Panc1 (cell line): ENCODE measurements at regions not wholly inside any gene's neighbourhood (a gene's known extent, or its start where the extent isn't known, plus 50 kb on each side); places are given as distances from the start of the nearest gene placed in this dataset.

Experiments
- ATAC-seq: fragments of 200-7000 bp; cut with Tn5 transposase; 2 replicates; pipeline ENCODE4 v1.9.1; 2020; ENCODE audit warnings: mild to moderate bottlenecking, moderate library complexity
- BruUV-seq: library from RNA; stranded (reverse); fragments of 400-500 nt; replicated peaks from 2 replicates; lab custom pipeline; 2021; lab: Mats Ljungman, UMichigan
- CTCF ChIA-PET: fragments of 300-600 bp; sonication (Branson Sonifier 250); formaldehyde crosslinking; loops from one replicate; lab custom pipeline; 2022; ENCODE audit warnings: antibody characterized with exemption; lab: Charles Lee
- POLR2A ChIA-PET: fragments of 300-600 bp; sonication (Branson Sonifier 250); formaldehyde crosslinking; loops from one replicate; lab custom pipeline; 2022; ENCODE audit warnings: antibody characterized with exemption; lab: Charles Lee
- DNase-seq: peaks from one replicate; pipeline ENCODE4 v3.0.0-alpha.2; 2010; ENCODE audit warnings: low read depth, low spot score
- H3K27ac ChIP-seq: 2 replicates; pipeline ENCODE4 v1.5.1; 2011; ENCODE audit warnings: mild to moderate bottlenecking, low read length, inconsistent platforms
- H3K27me3 ChIP-seq: fragments of 200-500 bp; sonication (Bioruptor generic); 2 replicates; pipeline ENCODE4 v1.6.0; 2014; ENCODE audit warnings: low read length, inconsistent platforms; ENCODE audit not compliant: control insufficient read depth, insufficient read depth
- H3K36me3 ChIP-seq: fragments of 200-500 bp; sonication (Bioruptor generic); 2 replicates; pipeline ENCODE4 v1.5.1; 2014; ENCODE audit warnings: inconsistent platforms, mild to moderate bottlenecking, low read length, moderate library complexity; ENCODE audit not compliant: control insufficient read depth, insufficient read depth
- H3K4me1 ChIP-seq: 2 replicates; pipeline ENCODE4 v1.5.1; 2011; ENCODE audit warnings: inconsistent platforms, mild to moderate bottlenecking, low read length, moderate library complexity; ENCODE audit not compliant: control insufficient read depth, insufficient read depth
- H3K4me3 ChIP-seq, 2 experiments: 2 replicates each; pipeline ENCODE4 v1.5.1; 2011 to 2012; ENCODE audit warnings: low read depth in 2 of 2, low read length in 2 of 2, mild to moderate bottlenecking in 2 of 2, inconsistent platforms in 1 of 2, moderate library complexity in 1 of 2
- H3K9me3 ChIP-seq: fragments of 200-500 bp; sonication (Bioruptor generic); 2 replicates; pipeline ENCODE4 v1.5.1; 2014; ENCODE audit warnings: low read depth, mild to moderate bottlenecking, inconsistent platforms, low read length, moderate library complexity; ENCODE audit not compliant: control insufficient read depth, insufficient read depth
- POLR2AphosphoS5 ChIP-seq: IDR thresholded peaks from 2 replicates; pipeline ENCODE4 v1.6.1; 2012; ENCODE audit warnings: mild to moderate bottlenecking, low read depth, low read length, moderate library complexity
- REST ChIP-seq, 2 experiments: IDR thresholded peaks; 2 replicates each; pipeline ENCODE4 v1.6.1; 2011 to 2012; ENCODE audit warnings: low read depth in 2 of 2, control low read depth in 1 of 2, low read length in 1 of 2, mild to moderate bottlenecking in 1 of 2, moderate library complexity in 1 of 2; ENCODE audit not compliant: insufficient read depth in 1 of 2
- SIN3A ChIP-seq: IDR thresholded peaks from 2 replicates; pipeline ENCODE4 v1.6.1; 2012; ENCODE audit warnings: low read depth, mild to moderate bottlenecking, low read length, moderate library complexity, borderline replicate concordance; ENCODE audit not compliant: insufficient read depth
- TCF7L2 ChIP-seq: IDR thresholded peaks from 2 replicates; pipeline ENCODE4 v1.6.1; 2011; ENCODE audit warnings: mild to moderate bottlenecking, low read depth, low read length, inconsistent platforms
- in situ Hi-C: cut with HindIII; loops from 2 replicates; pipeline ENCODE4 v1.10.0; 2016; ENCODE audit warnings: low sequenced_read_pairs, low pct_unique_long_range_greater_than_20kb
- intact Hi-C: fragments of 100-400 bp; cut with micrococcal nuclease; formaldehyde crosslinking; loops from one replicate; pipeline ENCODE4 v1.10.0; 2022; ENCODE audit not compliant: unreplicated experiment
- TF ChIP-seq, protein P1 (sequence below): fragments of 450-650 bp; IDR thresholded peaks from 2 replicates; pipeline ENCODE4 v1.5.1; 2017; ENCODE audit warnings: mild to moderate bottlenecking

- CTCF ChIA-PET, result no interaction called here
- Histone ChIP-seq H3K27me3 (no peaks in the 10 kb centered on the region), H3K4me1 (no peaks in the 10 kb centered on the region), H3K27ac (no peak overlapping the region), H3K4me3 (no peak overlapping the region), H3K36me3 (no peaks in the 10 kb centered on the region), H3K9me3 (no peaks in the 10 kb centered on the region)
- intact Hi-C loops (no loop called here), in situ Hi-C loops (no loop called here)
- DNase-seq (no peak), ATAC-seq (no peak)
- TF ChIP-seq, protein P1, sequence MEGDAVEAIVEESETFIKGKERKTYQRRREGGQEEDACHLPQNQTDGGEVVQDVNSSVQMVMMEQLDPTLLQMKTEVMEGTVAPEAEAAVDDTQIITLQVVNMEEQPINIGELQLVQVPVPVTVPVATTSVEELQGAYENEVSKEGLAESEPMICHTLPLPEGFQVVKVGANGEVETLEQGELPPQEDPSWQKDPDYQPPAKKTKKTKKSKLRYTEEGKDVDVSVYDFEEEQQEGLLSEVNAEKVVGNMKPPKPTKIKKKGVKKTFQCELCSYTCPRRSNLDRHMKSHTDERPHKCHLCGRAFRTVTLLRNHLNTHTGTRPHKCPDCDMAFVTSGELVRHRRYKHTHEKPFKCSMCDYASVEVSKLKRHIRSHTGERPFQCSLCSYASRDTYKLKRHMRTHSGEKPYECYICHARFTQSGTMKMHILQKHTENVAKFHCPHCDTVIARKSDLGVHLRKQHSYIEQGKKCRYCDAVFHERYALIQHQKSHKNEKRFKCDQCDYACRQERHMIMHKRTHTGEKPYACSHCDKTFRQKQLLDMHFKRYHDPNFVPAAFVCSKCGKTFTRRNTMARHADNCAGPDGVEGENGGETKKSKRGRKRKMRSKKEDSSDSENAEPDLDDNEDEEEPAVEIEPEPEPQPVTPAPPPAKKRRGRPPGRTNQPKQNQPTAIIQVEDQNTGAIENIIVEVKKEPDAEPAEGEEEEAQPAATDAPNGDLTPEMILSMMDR, result no peak
- BruUV-seq, result no TSS peak
- POLR2A ChIA-PET, result no interaction called here
These were observed 250.8 kb upstream of the CTAGE1 start for GRCh38 chr18:22668496-22668895.

GRCh38 chr18:22670914-22671313 is 253.2 kb upstream of the CTAGE1 start:
- ATAC-seq (no peak), DNase-seq (no peak)
- Histone ChIP-seq H3K9me3 (no peaks in the 10 kb centered on the region), H3K27ac (no peak overlapping the region), H3K36me3 (no peaks in the 10 kb centered on the region), H3K4me1 (no peaks in the 10 kb centered on the region), H3K27me3 (0 out of 2 replicates have a peak, but pooled peaks cover under 1% of the 10 kb centered on the region), H3K4me3 (no peak overlapping the region)
- in situ Hi-C loops, result no loop called here
- no TSS peak for BruUV-seq
- TF ChIP-seq REST (IDR thresholded peaks at IDR 0.05; ENCODE audit: insufficient read depth in 1 of 2, low read depth in 2 of 2, low read length in 1 of 2) (no peak), TCF7L2 (no peak), POLR2AphosphoS5 (no peak), SIN3A (no peak)
- TF ChIP-seq, protein P1, result no peak
- CTCF ChIA-PET, result no interaction called here
- intact Hi-C loops, result no loop called here
- POLR2A ChIA-PET, result interaction anchor here (0.6 kb wide), 1 partner anchor 97 kb away, joined by 3 read pairs; no protein-coding TSS in a partner anchor
